ENCODE measurements at regions not wholly inside any gene's neighbourhood (a gene's known extent, or its start where the extent isn't known, plus 50 kb on each side); places are given as distances from the start of the nearest gene placed in this dataset.

- no peak for DNase-seq (ENCODE audit: low spot score)
- no peak for FAIRE-seq
These were observed 99.9 kb upstream of the IL6 start for GRCh38 chr7:22627136-22627535.

- DNase-seq (ENCODE audit: low spot score), result no peak
- FAIRE-seq, result no peak
These were observed 101.7 kb upstream of the IL6 start for GRCh38 chr7:22625251-22625650.

- no peak for FAIRE-seq
- DNase-seq (ENCODE audit: low spot score), result no peak
These were observed 102.2 kb upstream of the IL6 start for GRCh38 chr7:22624781-22625180.

GRCh38 chr7:22622116-22622785, 104.7 kb upstream of the IL6 start:
- DNase-seq (ENCODE audit: low spot score) (no peak), FAIRE-seq (no peak)

GRCh38 chr7:22618528-22618927, 108.5 kb upstream of the IL6 start:
- FAIRE-seq, result no peak
- no peak for DNase-seq (ENCODE audit: low spot score)

- DNase-seq (ENCODE audit: low spot score) (no peak), FAIRE-seq (no peak)
These were observed 109.8 kb upstream of the IL6 start for GRCh38 chr7:22617166-22617565.

GRCh38 chr7:22613496-22613895, 113.5 kb upstream of the IL6 start:
- DNase-seq (ENCODE audit: low spot score), result no peak
- FAIRE-seq, result no peak

GRCh38 chr7:22612776-22613175, 112.8 kb upstream of the STEAP1B start:
- DNase-seq (ENCODE audit: low spot score), result no peak
- no peak for FAIRE-seq

- FAIRE-seq (no peak), DNase-seq (ENCODE audit: low spot score) (no peak)
These were observed 111.7 kb upstream of the STEAP1B start for GRCh38 chr7:22611758-22612079.

- FAIRE-seq, result no peak
These were observed 111.2 kb upstream of the STEAP1B start for GRCh38 chr7:22610951-22611757.

GRCh38 chr7:22610263-22610662, 110.3 kb upstream of the STEAP1B start:
- DNase-seq (ENCODE audit: low spot score) (no peak), FAIRE-seq (no peak)

More at GRCh38 chr7:22610951-22611757, 111.2 kb upstream of the STEAP1B start:
- DNase-seq (ENCODE audit: low spot score), result no peak

GRCh38 chr7:22607180-22607579, 107.2 kb upstream of the STEAP1B start:
- DNase-seq (ENCODE audit: low spot score) (no peak), FAIRE-seq (no peak)

GRCh38 chr7:22604246-22604645, 104.3 kb upstream of the STEAP1B start:
- FAIRE-seq (no peak), DNase-seq (ENCODE audit: low spot score) (no peak)

- DNase-seq (ENCODE audit: low spot score) (no peak), FAIRE-seq (no peak)
These were observed 102.0 kb upstream of the STEAP1B start for GRCh38 chr7:22601812-22602565.

GRCh38 chr7:22601408-22601807, 101.4 kb upstream of the STEAP1B start:
- FAIRE-seq (no peak), DNase-seq (ENCODE audit: low spot score) (no peak)

- DNase-seq (ENCODE audit: low spot score) (no peak), FAIRE-seq (no peak)
These were observed 101.0 kb upstream of the STEAP1B start for GRCh38 chr7:22601003-22601402.

- FAIRE-seq (no peak), DNase-seq (ENCODE audit: low spot score) (no peak)
These were observed 98.4 kb upstream of the STEAP1B start for GRCh38 chr7:22598318-22598920.

GRCh38 chr7:22597844-22598243, 97.9 kb upstream of the STEAP1B start:
- peak; percentile 33 for DNase-seq (ENCODE audit: low spot score)

GRCh38 chr7:22596763-22597400, 96.9 kb upstream of the STEAP1B start:
- no peak for DNase-seq (ENCODE audit: low spot score)
- FAIRE-seq, result no peak

More at GRCh38 chr7:22597844-22598243, 97.9 kb upstream of the STEAP1B start:
- FAIRE-seq, result no peak

GRCh38 chr7:22594020-22594419, 94.0 kb upstream of the STEAP1B start:
- DNase-seq (ENCODE audit: low spot score), result no peak
- no peak for FAIRE-seq

- FAIRE-seq, result no peak
- DNase-seq (ENCODE audit: low spot score), result no peak
These were observed 91.3 kb upstream of the STEAP1B start for GRCh38 chr7:22591271-22591670.
